Muscle layer of colon (tissue), 2 donors: ENCODE measurements at regions not wholly inside any gene's neighbourhood (a gene's known extent, or its start where the extent isn't known, plus 50 kb on each side); places are given as distances from the start of the nearest gene placed in this dataset.
"Not testable (repeated sequence)": the region's sequence is repeated elsewhere in the genome, so short reads cannot be mapped to it uniquely, and the experiment has no call there.

Source experiments
- H3K27ac ChIP-seq: one replicate; pipeline ENCODE4 v1.7.0; 2013; ENCODE audit warnings: low read depth, mild to moderate bottlenecking, low read length, moderate library complexity
- H3K27me3 ChIP-seq, 2 donors: one replicate each; pipeline ENCODE4 v1.7.0; 2013; ENCODE audit warnings: low read length in 2 of 2, mild to moderate bottlenecking in 2 of 2; ENCODE audit not compliant: insufficient read depth in 2 of 2, control insufficient read depth in 1 of 2
- H3K36me3 ChIP-seq: one replicate; pipeline ENCODE4 v1.7.0; 2013; ENCODE audit warnings: mild to moderate bottlenecking, low read length; ENCODE audit not compliant: insufficient read depth
- H3K4me1 ChIP-seq: one replicate; pipeline ENCODE4 v1.7.0; 2013; ENCODE audit warnings: mild to moderate bottlenecking, low read length; ENCODE audit not compliant: insufficient read depth
- H3K4me3 ChIP-seq, 2 donors: one replicate each; pipeline ENCODE4 v1.7.0; 2013; ENCODE audit warnings: low read length in 2 of 2, low read depth in 1 of 2, mild to moderate bottlenecking in 1 of 2, moderate library complexity in 1 of 2
- H3K9ac ChIP-seq: one replicate; pipeline ENCODE4 v1.7.0; 2013; ENCODE audit warnings: low read length
- H3K9me3 ChIP-seq: one replicate; pipeline ENCODE4 v1.7.0; 2013; ENCODE audit warnings: mild to moderate bottlenecking, low read length
- donor health status: abdominal sarcoma.
- donor health status: Adenocarcinoma of cecum.

DNA sequence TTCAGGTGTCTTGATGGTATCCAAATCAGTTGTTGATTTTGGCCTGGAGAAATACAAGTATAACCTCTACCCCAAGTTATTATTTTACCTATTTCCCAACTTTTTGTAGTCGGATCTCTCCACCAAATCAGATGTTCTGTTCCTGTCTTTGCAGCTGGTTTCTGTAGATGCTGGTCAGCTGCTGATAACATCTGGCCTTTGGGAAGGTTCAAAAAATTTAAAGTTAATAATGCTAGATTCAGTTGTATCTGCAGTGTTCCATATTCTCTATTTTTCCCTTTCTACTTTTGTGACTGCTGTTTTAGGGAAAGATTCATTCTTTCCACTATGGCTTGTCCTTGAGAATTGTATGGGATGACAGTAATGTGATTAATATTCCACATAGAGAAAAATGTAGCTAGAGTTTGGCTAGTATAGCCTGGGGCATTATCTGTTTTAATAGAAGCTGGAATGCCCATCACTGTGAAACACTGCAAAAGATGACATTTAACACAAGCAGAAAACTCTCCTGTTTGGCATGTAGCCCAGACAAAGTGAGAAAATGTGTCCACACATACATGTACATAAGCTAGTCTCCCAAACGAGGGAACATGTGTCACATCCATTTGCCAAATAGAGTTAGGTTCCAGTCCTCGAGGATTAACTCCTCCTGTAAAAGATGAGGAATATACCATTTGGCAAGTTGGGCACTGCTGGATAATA lies 99.2 kb downstream of the ZNF100 start:
- H3K4me3 ChIP-seq, H3K27ac ChIP-seq, H3K27me3 ChIP-seq, H3K36me3 ChIP-seq, H3K9ac ChIP-seq, H3K9me3 ChIP-seq: not testable (repeated sequence)
- peaks cover 17% of the 10 kb centered on the region for H3K4me1 ChIP-seq

DNA sequence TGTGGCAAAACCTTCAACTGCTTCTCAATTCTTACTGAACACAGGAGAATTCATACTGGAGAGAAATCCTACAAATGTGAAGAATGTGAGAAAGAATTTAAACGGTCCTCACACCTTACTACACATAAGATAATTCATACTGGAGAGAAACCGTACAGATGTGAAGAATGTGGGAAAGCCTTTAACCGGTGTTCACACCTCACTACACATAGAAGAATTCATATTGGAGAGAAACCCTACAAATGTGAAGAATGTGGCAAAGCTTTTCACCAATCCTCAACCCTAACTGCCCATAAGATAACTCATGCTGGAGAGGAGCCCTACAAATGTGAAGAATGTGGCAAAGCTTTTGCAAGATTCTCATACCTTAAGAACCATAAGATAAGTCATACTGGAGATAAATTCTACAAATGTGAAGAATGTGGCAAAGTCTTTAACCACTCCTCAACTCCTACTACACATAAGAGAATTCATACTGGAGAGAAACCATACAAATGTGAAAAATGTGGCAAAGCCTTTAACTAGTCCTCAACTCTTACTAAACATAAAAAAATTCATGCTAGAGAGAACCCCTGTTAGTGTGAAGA lies 111.7 kb downstream of the ZNF100 start:
- Histone ChIP-seq H3K27ac (no peak overlapping the region), H3K36me3 (no peaks in the 10 kb centered on the region), H3K4me1 (no peaks in the 10 kb centered on the region), H3K9ac (no peak overlapping the region), H3K4me3 (no peak overlapping the region), H3K9me3 (no peaks in the 10 kb centered on the region), H3K27me3 (no peaks in the 10 kb centered on the region)

DNA sequence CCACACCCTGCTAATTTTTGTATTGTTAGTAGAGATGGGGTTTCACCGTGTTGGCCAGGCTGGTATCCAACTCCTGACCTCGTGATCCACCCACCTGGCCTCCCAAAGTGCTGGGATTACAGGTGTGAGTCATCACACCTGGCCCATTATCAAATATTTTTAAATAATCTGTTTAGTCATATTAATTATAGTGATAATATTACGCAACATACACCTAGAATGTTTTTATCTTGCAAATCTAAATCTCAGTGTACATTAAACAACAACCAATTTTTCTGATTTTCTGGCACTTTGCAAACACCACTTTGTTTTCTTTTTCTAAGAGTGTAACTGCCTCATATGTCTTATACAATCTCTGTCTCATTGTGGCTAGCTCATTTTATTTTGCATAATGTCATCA lies 115.9 kb downstream of the ZNF100 start:
- H3K27me3 ChIP-seq, H3K36me3 ChIP-seq, H3K27ac ChIP-seq, H3K9me3 ChIP-seq, H3K9ac ChIP-seq, H3K4me3 ChIP-seq, H3K4me1 ChIP-seq: not testable (repeated sequence)

- H3K36me3 ChIP-seq: no peaks in the 10 kb centered on the region
- no peak overlapping the region for H3K9ac ChIP-seq
- H3K27ac ChIP-seq: no peak overlapping the region
Measured at GRCh38 chr19:21638776-21639175, 128.6 kb downstream of the ZNF100 start.

DNA sequence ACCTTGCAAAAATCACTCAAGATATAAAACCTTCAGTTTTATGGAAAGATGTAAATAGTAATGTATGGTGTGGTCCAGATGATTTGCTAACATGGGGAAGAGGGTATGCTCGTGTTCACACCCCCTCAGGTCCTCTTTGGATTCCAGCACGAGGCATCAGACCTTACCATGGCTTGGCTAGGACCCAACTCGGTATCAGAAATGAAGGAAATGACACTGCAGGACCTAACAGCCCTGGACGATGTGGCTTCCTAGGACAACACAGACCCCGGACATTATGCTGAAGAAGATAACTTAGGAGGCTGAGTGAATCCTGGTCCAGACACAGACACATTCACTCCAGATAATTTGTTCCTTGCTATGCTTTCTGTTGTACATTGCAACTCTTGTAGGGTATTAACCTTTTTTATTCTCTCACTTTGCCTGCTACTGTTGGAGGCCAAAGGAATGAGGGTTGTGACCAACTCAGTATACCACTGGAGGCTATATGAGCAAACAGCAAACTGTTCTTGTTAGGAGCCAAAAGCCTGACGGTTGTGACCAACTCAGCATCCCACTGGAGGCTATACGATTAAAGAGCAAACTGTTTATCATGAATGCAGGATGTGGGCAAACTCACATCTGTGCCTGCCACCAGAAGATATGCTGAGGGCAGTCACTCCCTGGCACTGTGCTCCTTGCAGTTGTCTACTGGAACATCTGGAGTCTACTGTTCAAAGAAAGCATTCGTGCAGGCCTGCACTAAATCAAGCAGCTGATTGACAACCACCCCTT lies 121.7 kb downstream of the ZNF429 start:
- Histone ChIP-seq H3K27ac (no peak overlapping the region), H3K27me3 (no peaks in the 10 kb centered on the region), H3K4me3 (no peak overlapping the region), H3K36me3 (no peaks in the 10 kb centered on the region), H3K9ac (no peak overlapping the region), H3K9me3 (no peaks in the 10 kb centered on the region), H3K4me1 (no peaks in the 10 kb centered on the region)

More at GRCh38 chr19:21638776-21639175, 128.6 kb downstream of the ZNF100 start:
- Histone ChIP-seq H3K4me1 (no peaks in the 10 kb centered on the region), H3K4me3 (no peak overlapping the region), H3K27me3 (no peaks in the 10 kb centered on the region), H3K9me3 (no peaks in the 10 kb centered on the region)

DNA sequence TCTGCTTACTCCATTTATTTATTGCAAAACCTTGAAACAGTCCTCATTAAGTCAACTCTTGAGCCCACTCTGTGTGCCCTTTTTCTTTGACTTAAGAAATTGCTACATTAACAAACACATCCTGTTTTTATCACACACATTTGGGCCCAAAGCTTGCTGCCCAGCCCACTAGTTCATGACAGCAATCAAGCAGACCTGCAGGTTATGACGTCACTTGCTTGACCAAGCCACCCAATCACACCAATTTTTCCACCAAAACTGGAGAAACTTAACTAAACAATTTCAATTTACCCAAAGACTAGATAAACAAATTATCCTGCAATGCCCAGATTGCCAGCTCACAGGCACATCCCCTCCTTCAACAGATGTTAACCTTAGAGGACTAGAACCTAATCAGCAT lies 120.7 kb downstream of the ZNF429 start:
- no peak overlapping the region for H3K27ac ChIP-seq

GRCh38 chr19:21622920-21623319 lies 117.5 kb downstream of the ZNF429 start:
- Histone ChIP-seq H3K36me3 (no peaks in the 10 kb centered on the region), H3K9me3 (no peaks in the 10 kb centered on the region), H3K4me3 (no peak overlapping the region), H3K4me1 (no peaks in the 10 kb centered on the region), H3K27me3 (no peaks in the 10 kb centered on the region), H3K27ac (no peak overlapping the region), H3K9ac (no peak overlapping the region)

More for the DNA sequence above, 120.7 kb downstream of the ZNF429 start:
- Histone ChIP-seq H3K9ac (no peak overlapping the region), H3K4me3 (no peak overlapping the region), H3K27me3 (no peaks in the 10 kb centered on the region), H3K9me3 (no peaks in the 10 kb centered on the region), H3K4me1 (no peaks in the 10 kb centered on the region), H3K36me3 (no peaks in the 10 kb centered on the region)

GRCh38 chr19:21621671-21622070 lies 116.3 kb downstream of the ZNF429 start:
- no peak overlapping the region for H3K27ac ChIP-seq
- H3K9ac ChIP-seq: no peak overlapping the region
- no peaks in the 10 kb centered on the region for H3K36me3 ChIP-seq
- no peaks in the 10 kb centered on the region for H3K4me1 ChIP-seq
- no peaks in the 10 kb centered on the region for H3K9me3 ChIP-seq
- no peaks in the 10 kb centered on the region for H3K27me3 ChIP-seq
- no peak overlapping the region for H3K4me3 ChIP-seq

GRCh38 chr19:21617740-21618339 lies 112.4 kb downstream of the ZNF429 start:
- no peak overlapping the region for H3K27ac ChIP-seq
- no peaks in the 10 kb centered on the region for H3K36me3 ChIP-seq
- no peaks in the 10 kb centered on the region for H3K27me3 ChIP-seq
- H3K9me3 ChIP-seq: no peaks in the 10 kb centered on the region
- no peak overlapping the region for H3K9ac ChIP-seq
- H3K4me3 ChIP-seq: no peak overlapping the region
- H3K4me1 ChIP-seq: no peaks in the 10 kb centered on the region

DNA sequence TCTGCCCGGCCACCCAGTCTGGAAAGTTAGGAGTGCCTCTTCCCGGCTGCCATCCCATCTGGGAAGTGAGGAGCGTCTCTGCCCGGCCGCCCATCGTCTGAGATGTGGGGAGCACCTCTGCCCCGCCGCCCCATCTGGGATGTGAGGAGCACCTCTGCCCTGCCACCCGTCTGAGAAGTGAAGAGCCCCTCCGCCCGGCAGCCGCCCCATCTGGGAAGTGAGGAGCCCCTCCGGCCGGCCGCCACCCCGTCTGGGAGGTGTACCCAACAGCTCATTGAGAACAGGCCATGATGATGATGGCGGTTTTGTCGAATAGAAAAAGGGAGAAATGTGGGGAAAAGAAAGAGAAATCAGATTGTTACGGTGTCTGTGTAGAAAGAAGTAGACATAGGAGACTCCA lies 109.4 kb downstream of the ZNF429 start:
- not testable (repeated sequence) for H3K27me3 ChIP-seq, H3K9me3 ChIP-seq, H3K4me1 ChIP-seq, H3K36me3 ChIP-seq, H3K9ac ChIP-seq, H3K27ac ChIP-seq, H3K4me3 ChIP-seq

DNA sequence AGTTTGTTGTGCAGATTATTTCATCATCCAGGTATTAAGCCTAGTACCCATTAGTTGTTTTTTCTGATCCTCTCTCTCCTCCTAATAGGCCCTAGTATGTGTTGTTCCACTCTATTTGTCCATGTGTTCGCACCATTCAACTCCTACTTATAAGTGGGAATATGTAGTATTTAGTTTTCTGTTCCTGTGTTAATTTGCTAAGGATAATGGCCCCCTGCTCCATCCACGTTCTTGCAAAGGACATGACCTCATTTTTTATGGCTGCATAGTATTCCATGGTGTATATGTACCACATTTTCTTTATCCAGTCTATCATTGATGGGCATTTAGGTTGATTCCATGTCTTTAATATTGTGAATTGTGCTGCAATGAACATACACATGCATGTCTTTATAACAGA lies 107.8 kb downstream of the ZNF429 start:
- not testable (repeated sequence) for H3K4me1 ChIP-seq, H3K9ac ChIP-seq, H3K9me3 ChIP-seq, H3K27me3 ChIP-seq, H3K36me3 ChIP-seq, H3K27ac ChIP-seq, H3K4me3 ChIP-seq
